ENCODE measurements at regions not wholly inside any gene's neighbourhood (a gene's known extent, or its start where the extent isn't known, plus 50 kb on each side); places are given as distances from the start of the nearest gene placed in this dataset.

DNA sequence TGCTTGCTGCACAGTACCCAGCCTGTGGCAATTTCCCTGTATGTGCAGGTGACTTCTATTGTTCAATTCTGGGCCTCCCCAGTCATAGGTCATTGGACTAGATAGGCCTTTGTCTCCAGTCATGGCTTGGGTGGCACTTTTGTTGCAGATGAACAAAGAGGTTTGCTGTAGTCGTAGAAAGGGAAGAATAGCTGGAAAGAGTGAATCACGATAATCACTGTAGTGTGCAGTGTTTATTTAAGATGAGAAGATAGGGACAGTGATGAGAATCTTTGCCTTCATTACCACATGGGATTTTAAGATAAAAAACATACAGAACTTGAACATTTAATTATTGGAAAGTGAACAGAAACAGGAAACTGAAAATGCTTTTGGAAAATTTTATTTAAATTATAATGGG lies 156.1 kb upstream of the CYRIA start:
- Histone ChIP-seq H3K4me3 (ENCODE audit: low read depth, low read length) (no peak overlapping the region), H3K27ac (no peak overlapping the region), H3K27me3 (ENCODE audit: insufficient read depth, low read depth, severe bottlenecking) (no peaks in the 10 kb centered on the region), H3K9me3 (ENCODE audit: severe bottlenecking) (peaks cover 6% of the 10 kb centered on the region), H3K36me3 (no peaks in the 10 kb centered on the region)
- no peak for DNase-seq
- TF ChIP-seq, protein P1, sequence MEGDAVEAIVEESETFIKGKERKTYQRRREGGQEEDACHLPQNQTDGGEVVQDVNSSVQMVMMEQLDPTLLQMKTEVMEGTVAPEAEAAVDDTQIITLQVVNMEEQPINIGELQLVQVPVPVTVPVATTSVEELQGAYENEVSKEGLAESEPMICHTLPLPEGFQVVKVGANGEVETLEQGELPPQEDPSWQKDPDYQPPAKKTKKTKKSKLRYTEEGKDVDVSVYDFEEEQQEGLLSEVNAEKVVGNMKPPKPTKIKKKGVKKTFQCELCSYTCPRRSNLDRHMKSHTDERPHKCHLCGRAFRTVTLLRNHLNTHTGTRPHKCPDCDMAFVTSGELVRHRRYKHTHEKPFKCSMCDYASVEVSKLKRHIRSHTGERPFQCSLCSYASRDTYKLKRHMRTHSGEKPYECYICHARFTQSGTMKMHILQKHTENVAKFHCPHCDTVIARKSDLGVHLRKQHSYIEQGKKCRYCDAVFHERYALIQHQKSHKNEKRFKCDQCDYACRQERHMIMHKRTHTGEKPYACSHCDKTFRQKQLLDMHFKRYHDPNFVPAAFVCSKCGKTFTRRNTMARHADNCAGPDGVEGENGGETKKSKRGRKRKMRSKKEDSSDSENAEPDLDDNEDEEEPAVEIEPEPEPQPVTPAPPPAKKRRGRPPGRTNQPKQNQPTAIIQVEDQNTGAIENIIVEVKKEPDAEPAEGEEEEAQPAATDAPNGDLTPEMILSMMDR (IDR thresholded peaks at IDR 0.05; ENCODE audit: low read depth, low read length) = no peak

DNA sequence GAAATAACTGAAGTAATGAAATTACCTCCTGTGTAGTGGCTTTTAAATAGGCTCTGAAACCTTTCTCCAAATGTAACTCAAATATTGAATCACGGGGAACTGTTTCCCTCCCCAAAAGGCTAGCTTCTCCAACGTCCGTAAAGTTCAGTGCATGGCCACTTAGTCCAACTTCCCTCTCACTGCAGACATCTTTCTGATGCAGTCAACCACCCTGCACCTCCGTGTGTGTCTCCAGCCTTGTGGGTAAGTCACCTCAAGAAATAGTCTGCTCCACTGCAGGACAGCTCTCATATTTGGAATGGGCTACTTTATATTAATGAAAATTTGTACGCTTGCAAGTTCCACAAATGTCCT lies 152.5 kb upstream of the CYRIA start:
- TF ChIP-seq, protein P1 (IDR thresholded peaks at IDR 0.05; ENCODE audit: low read depth, low read length) = no peak

DNA sequence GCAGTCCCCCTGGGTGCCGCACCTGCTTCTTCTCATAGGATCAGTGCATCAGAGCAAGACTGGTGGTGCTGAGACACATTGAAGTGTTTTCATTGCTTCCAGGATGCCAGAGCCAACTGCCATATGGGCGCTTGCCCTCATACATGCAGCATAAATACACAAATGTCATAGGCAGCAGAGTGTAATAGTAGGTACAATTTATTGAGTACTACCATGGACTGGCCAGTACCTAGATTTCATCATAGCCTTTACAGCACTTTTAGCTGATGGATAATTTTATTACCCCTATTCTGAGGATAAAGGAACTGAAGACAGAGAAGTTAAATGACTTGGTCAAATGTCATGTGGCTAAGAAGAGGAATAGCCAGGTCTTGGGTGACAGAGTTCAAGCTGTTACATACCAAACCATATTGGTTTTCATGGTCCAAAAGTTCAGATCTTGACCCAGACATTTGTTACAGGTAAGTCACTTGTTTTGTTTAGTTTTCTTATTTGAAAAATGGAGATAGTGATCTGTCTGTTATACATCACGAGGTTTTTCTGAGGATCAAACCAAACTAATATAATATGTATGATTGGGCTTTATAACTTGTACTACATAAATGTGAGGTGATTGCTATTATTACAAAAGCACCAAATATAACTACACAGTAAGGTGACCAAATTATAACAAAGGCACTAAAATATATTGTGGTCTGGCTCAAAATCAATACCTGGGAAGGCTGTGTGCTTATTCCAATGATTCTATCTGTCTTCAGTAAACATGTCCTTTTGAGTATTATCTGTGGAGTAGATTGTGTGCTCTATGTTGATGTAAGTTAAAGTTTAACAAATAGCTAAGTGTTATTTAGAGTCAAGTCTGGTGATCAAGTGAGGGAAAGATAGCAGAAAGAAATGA lies 151.9 kb upstream of the CYRIA start:
- H3K4me3 ChIP-seq (ENCODE audit: low read depth, low read length) = no peak overlapping the region
- DNase-seq = no peak
- H3K27ac ChIP-seq = no peak overlapping the region
- no peaks in the 10 kb centered on the region for H3K36me3 ChIP-seq
- TF ChIP-seq, protein P1 (IDR thresholded peaks at IDR 0.05; ENCODE audit: low read depth, low read length) = no peak
- no peaks in the 10 kb centered on the region for H3K27me3 ChIP-seq (ENCODE audit: insufficient read depth, low read depth, severe bottlenecking)
- peaks cover 21% of the 10 kb centered on the region for H3K9me3 ChIP-seq (ENCODE audit: severe bottlenecking)

More for the DNA sequence above, 152.5 kb upstream of the CYRIA start:
- Histone ChIP-seq H3K9me3 (ENCODE audit: severe bottlenecking) (peaks cover 15% of the 10 kb centered on the region), H3K27me3 (ENCODE audit: insufficient read depth, low read depth, severe bottlenecking) (no peaks in the 10 kb centered on the region), H3K4me3 (ENCODE audit: low read depth, low read length) (no peak overlapping the region), H3K36me3 (no peaks in the 10 kb centered on the region), H3K27ac (no peak overlapping the region)
- no peak for DNase-seq

DNA sequence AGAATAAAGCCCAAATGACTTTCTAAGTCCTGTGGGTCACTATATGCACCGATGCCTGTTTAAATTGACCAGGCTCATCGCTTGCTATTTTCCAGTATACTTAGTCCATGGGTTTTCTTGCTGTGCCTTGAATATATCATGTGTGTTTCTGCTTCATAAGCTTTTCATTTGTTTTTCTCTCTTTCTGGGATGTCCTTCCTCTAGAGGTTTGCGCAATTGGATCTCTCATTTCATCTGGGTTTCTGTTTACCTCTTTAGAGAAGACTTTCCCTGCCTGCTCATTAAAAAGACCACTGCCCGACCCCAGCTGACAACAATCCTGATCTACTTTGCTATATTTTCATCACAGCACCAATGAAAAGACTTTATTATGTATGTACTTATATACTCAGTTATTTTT lies 150.9 kb upstream of the CYRIA start:
- DNase-seq = no peak
- Histone ChIP-seq H3K9me3 (ENCODE audit: severe bottlenecking) (peaks cover 26% of the 10 kb centered on the region), H3K27ac (no peak overlapping the region), H3K36me3 (no peaks in the 10 kb centered on the region), H3K4me3 (ENCODE audit: low read depth, low read length) (no peak overlapping the region), H3K27me3 (ENCODE audit: insufficient read depth, low read depth, severe bottlenecking) (no peaks in the 10 kb centered on the region)
- TF ChIP-seq, protein P1 (IDR thresholded peaks at IDR 0.05; ENCODE audit: low read depth, low read length) = no peak

DNA sequence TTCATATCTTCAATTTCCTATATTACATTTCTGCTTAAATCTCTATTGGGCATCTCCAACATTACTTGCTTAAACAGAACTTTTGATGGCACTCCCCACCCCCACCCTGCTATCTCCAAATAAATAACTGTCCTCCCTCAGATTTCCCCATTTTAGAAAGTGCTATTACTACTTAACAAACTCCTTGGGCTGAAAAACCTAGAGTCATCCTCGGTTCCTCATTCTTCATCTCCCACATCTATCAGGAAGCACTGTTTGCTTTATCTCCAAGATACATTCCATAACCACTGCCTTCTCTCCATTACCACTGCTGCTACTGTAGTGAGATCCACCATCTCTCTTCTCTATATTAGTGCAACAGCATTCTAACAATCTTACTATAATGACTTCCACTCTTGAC lies 150.4 kb upstream of the CYRIA start:
- H3K27ac ChIP-seq = no peak overlapping the region
- H3K9me3 ChIP-seq (ENCODE audit: severe bottlenecking) = peaks cover 26% of the 10 kb centered on the region
- H3K27me3 ChIP-seq (ENCODE audit: insufficient read depth, low read depth, severe bottlenecking) = no peaks in the 10 kb centered on the region
- DNase-seq = no peak
- no peak overlapping the region for H3K4me3 ChIP-seq (ENCODE audit: low read depth, low read length)
- TF ChIP-seq, protein P1 (IDR thresholded peaks at IDR 0.05; ENCODE audit: low read depth, low read length) = no peak
- H3K36me3 ChIP-seq = no peaks in the 10 kb centered on the region

All from WERI-Rb-1 (cell line).